Osteocyte (in vitro differentiated cells): ENCODE measurements at regions not wholly inside any gene's neighbourhood (a gene's known extent, or its start where the extent isn't known, plus 50 kb on each side); places are given as distances from the start of the nearest gene placed in this dataset.

Source experiments
- DNase-seq: peaks from one replicate; pipeline ENCODE4 v3.0.0; 2021; ENCODE audit warnings: mixed read lengths; ENCODE audit not compliant: unreplicated experiment; ENCODE audit errors: extremely low spot score
- H3K27ac Mint-ChIP-seq: one replicate; pipeline ENCODE4 v1.8.0; 2021; ENCODE audit warnings: mild to moderate bottlenecking, mixed read lengths; ENCODE audit not compliant: unreplicated experiment
- H3K27me3 Mint-ChIP-seq: one replicate; pipeline ENCODE4 v1.8.0; 2021; ENCODE audit warnings: mixed read lengths; ENCODE audit not compliant: unreplicated experiment
- H3K36me3 Mint-ChIP-seq: one replicate; pipeline ENCODE4 v1.8.0; 2021; ENCODE audit warnings: mixed read lengths; ENCODE audit not compliant: unreplicated experiment
- H3K4me1 Mint-ChIP-seq: one replicate; pipeline ENCODE4 v1.8.0; 2021; ENCODE audit warnings: mixed read lengths; ENCODE audit not compliant: unreplicated experiment
- H3K4me3 Mint-ChIP-seq: one replicate; pipeline ENCODE4 v1.8.0; 2021; ENCODE audit warnings: mild to moderate bottlenecking, moderate library complexity, mixed read lengths; ENCODE audit not compliant: unreplicated experiment
- H3K9me3 Mint-ChIP-seq: one replicate; pipeline ENCODE4 v1.8.0; 2021; ENCODE audit warnings: mixed read lengths; ENCODE audit not compliant: unreplicated experiment
- CTCF ChIP-seq: fragments of 200-600 bp; sonication (generic); IDR thresholded peaks from 2 replicates; pipeline ENCODE4 v1.5.0; 2021; ENCODE audit warnings: antibody characterized with exemption, mild to moderate bottlenecking, moderate library complexity

- no peak for DNase-seq
- Mint-ChIP-seq H3K36me3 (no peaks in the 10 kb centered on the region), H3K4me1 (no peaks in the 10 kb centered on the region), H3K4me3 (no peak overlapping the region), H3K27ac (no peak overlapping the region), H3K9me3 (no peaks in the 10 kb centered on the region), H3K27me3 (no peaks in the 10 kb centered on the region)
- TF ChIP-seq CTCF = no peak
Measured at GRCh38 chr1:239240736-239241135, 145.6 kb upstream of the CHRM3 start.

GRCh38 chr1:239239529-239239928 is 146.8 kb upstream of the CHRM3 start:
- no peak for TF ChIP-seq CTCF
- no peaks in the 10 kb centered on the region for H3K36me3 Mint-ChIP-seq

DNA sequence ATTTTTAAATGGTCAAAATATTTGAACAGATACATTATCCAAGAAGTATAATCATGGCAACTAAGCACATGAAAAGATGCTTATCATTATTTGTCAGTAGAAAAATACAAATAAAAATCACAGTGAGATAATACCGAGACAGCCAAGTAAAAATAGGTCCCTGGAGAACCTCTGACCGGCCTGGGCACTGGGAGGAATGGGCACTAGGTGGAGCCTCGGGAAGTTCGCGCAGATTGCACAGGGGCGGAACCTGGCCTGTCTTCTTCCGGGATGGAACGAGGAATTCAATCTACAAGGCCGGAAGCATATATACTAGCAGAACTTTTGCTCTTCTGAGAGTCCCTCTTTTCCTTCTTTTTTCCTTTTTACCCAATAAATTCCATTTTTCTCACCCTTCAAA is 148.5 kb upstream of the CHRM3 start:
- Mint-ChIP-seq H3K36me3 (no peaks in the 10 kb centered on the region), H3K27ac (no peak overlapping the region), H3K9me3 (no peaks in the 10 kb centered on the region), H3K27me3 (no peaks in the 10 kb centered on the region), H3K4me1 (no peaks in the 10 kb centered on the region), H3K4me3 (no peak overlapping the region)
- no peak for DNase-seq
- TF ChIP-seq CTCF = no peak

More at GRCh38 chr1:239239529-239239928, 146.8 kb upstream of the CHRM3 start:
- Mint-ChIP-seq H3K4me3 (no peak overlapping the region), H3K27me3 (no peaks in the 10 kb centered on the region), H3K27ac (no peak overlapping the region), H3K4me1 (no peaks in the 10 kb centered on the region), H3K9me3 (no peaks in the 10 kb centered on the region)
- DNase-seq = no peak

DNA sequence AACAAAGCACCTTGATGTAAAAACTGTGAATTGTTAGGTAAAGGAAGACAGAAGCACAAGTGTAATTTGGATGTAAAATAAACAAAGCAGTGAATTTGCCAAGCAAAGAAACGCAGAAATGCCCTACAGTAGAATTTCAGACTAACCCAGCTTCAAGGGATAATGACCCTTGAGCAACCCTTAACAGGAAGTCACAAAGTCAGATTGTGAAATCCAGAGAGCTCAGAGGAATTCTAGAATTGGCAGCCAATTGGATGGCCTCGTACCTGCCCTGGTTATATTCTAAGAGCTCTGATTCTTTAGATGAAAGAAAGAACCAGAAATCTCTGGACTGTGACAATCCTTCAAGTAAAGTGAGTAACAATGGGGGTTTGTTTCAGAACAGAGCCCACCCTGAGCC is 152.7 kb upstream of the CHRM3 start:
- Mint-ChIP-seq H3K4me3 (no peak overlapping the region), H3K27ac (no peak overlapping the region), H3K27me3 (no peaks in the 10 kb centered on the region), H3K36me3 (no peaks in the 10 kb centered on the region), H3K4me1 (peaks cover 3% of the 10 kb centered on the region), H3K9me3 (no peaks in the 10 kb centered on the region)
- DNase-seq = no peak
- TF ChIP-seq CTCF = no peak

DNA sequence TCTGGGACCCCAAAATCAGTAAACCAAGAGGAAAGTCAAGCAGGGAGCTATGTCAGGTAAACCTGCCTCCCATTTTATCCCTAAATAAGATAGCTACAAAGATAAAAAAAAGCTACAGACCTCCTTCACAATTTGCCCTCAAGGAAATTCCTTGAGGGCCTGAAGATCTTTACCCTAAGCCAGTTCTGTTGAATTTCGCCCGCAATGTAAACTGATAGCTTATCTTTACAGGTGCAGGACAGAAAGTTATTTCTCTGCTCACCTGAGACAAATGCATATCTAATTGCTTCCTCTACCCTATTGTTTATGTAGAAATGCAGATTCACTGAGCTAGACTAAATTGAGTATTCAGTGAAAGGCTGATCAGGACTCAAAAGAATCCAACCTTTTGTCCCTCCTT is 153.4 kb upstream of the CHRM3 start:
- no peak overlapping the region for H3K4me3 Mint-ChIP-seq
- DNase-seq = no peak
- no peak for TF ChIP-seq CTCF
- no peaks in the 10 kb centered on the region for H3K9me3 Mint-ChIP-seq
- no peaks in the 10 kb centered on the region for H3K27me3 Mint-ChIP-seq
- H3K27ac Mint-ChIP-seq = no peak overlapping the region
- no peaks in the 10 kb centered on the region for H3K36me3 Mint-ChIP-seq
- H3K4me1 Mint-ChIP-seq = peaks cover 8% of the 10 kb centered on the region
